ENCODE measurements at regions not wholly inside any gene's neighbourhood (a gene's known extent, or its start where the extent isn't known, plus 50 kb on each side); places are given as distances from the start of the nearest gene placed in this dataset.

GRCh38 chr14:22024137-22024536 is 350.5 kb upstream of the OR4E1 start:
- Histone ChIP-seq H3K4me3 (ENCODE audit: low read depth, low read length) (no peak overlapping the region), H3K36me3 (ENCODE audit: insufficient read depth) (no peaks in the 10 kb centered on the region), H3K27ac (ENCODE audit: low read depth) (no peak overlapping the region), H3K4me1 (ENCODE audit: insufficient read depth) (no peaks in the 10 kb centered on the region)
- no peak for DNase-seq (ENCODE audit: extremely low spot score)
- 4% methylated on average over 1 of the region's 1 CpG for WGBS

- Histone ChIP-seq H3K36me3 (ENCODE audit: insufficient read depth) (no peaks in the 10 kb centered on the region), H3K4me3 (ENCODE audit: low read depth, low read length) (no peak overlapping the region), H3K4me1 (ENCODE audit: insufficient read depth) (no peaks in the 10 kb centered on the region), H3K27ac (ENCODE audit: low read depth) (no peak overlapping the region)
- 33% methylated on average over 1 of the region's 1 CpG for WGBS
- DNase-seq (ENCODE audit: extremely low spot score) = no peak
Measured at GRCh38 chr14:22018890-22019289, 345.3 kb upstream of the OR4E1 start.

GRCh38 chr14:22012452-22012851 is 338.8 kb upstream of the OR4E1 start:
- 68% methylated on average over 3 of the region's 3 CpGs for WGBS
- DNase-seq (ENCODE audit: extremely low spot score) = no peak
- H3K4me1 ChIP-seq (ENCODE audit: insufficient read depth) = no peaks in the 10 kb centered on the region
- H3K27ac ChIP-seq (ENCODE audit: low read depth) = no peak overlapping the region
- H3K36me3 ChIP-seq (ENCODE audit: insufficient read depth) = no peaks in the 10 kb centered on the region
- H3K4me3 ChIP-seq (ENCODE audit: low read depth, low read length) = no peak overlapping the region

- no peak overlapping the region for H3K4me3 ChIP-seq (ENCODE audit: low read depth, low read length)
- WGBS = 73% methylated on average over 2 of the region's 2 CpGs
- no peaks in the 10 kb centered on the region for H3K36me3 ChIP-seq (ENCODE audit: insufficient read depth)
- H3K27ac ChIP-seq (ENCODE audit: low read depth) = no peak overlapping the region
- H3K4me1 ChIP-seq (ENCODE audit: insufficient read depth) = no peaks in the 10 kb centered on the region
- DNase-seq (ENCODE audit: extremely low spot score) = no peak
Measured at GRCh38 chr14:22011253-22011642, 337.6 kb upstream of the OR4E1 start.

- no peak overlapping the region for H3K4me3 ChIP-seq (ENCODE audit: low read depth, low read length)
- DNase-seq (ENCODE audit: extremely low spot score) = no peak
- no peaks in the 10 kb centered on the region for H3K4me1 ChIP-seq (ENCODE audit: insufficient read depth)
- H3K36me3 ChIP-seq (ENCODE audit: insufficient read depth) = no peaks in the 10 kb centered on the region
- WGBS = 49% methylated on average over 2 of the region's 2 CpGs
- no peak overlapping the region for H3K27ac ChIP-seq (ENCODE audit: low read depth)
Measured at GRCh38 chr14:22010545-22011252, 337.1 kb upstream of the OR4E1 start.

- 53% methylated on average over 1 of the region's 1 CpG for WGBS
- no peaks in the 10 kb centered on the region for H3K4me1 ChIP-seq (ENCODE audit: insufficient read depth)
- no peak overlapping the region for H3K27ac ChIP-seq (ENCODE audit: low read depth)
- H3K4me3 ChIP-seq (ENCODE audit: low read depth, low read length) = no peak overlapping the region
- no peaks in the 10 kb centered on the region for H3K36me3 ChIP-seq (ENCODE audit: insufficient read depth)
- no peak for DNase-seq (ENCODE audit: extremely low spot score)
Measured at GRCh38 chr14:22008766-22009165, 335.1 kb upstream of the OR4E1 start.

- Histone ChIP-seq H3K27ac (ENCODE audit: low read depth) (no peak overlapping the region), H3K36me3 (ENCODE audit: insufficient read depth) (no peaks in the 10 kb centered on the region)
- 88% methylated on average over 6 of the region's 6 CpGs for WGBS
Measured at GRCh38 chr14:22007784-22008412, 334.3 kb upstream of the OR4E1 start.

GRCh38 chr14:22007363-22007762 is 333.7 kb upstream of the OR4E1 start:
- Histone ChIP-seq H3K36me3 (ENCODE audit: insufficient read depth) (no peaks in the 10 kb centered on the region), H3K4me1 (ENCODE audit: insufficient read depth) (no peaks in the 10 kb centered on the region), H3K27ac (ENCODE audit: low read depth) (no peak overlapping the region), H3K4me3 (ENCODE audit: low read depth, low read length) (no peak overlapping the region)
- no peak for DNase-seq (ENCODE audit: extremely low spot score)
- 94% methylated on average over 3 of the region's 3 CpGs for WGBS

More at GRCh38 chr14:22007784-22008412, 334.3 kb upstream of the OR4E1 start:
- H3K4me1 ChIP-seq (ENCODE audit: insufficient read depth) = no peaks in the 10 kb centered on the region
- H3K4me3 ChIP-seq (ENCODE audit: low read depth, low read length) = no peak overlapping the region
- no peak for DNase-seq (ENCODE audit: extremely low spot score)

- Histone ChIP-seq H3K4me1 (ENCODE audit: insufficient read depth) (no peaks in the 10 kb centered on the region), H3K27ac (ENCODE audit: low read depth) (no peak overlapping the region), H3K4me3 (ENCODE audit: low read depth, low read length) (no peak overlapping the region), H3K36me3 (ENCODE audit: insufficient read depth) (no peaks in the 10 kb centered on the region)
- DNase-seq (ENCODE audit: extremely low spot score) = no peak
- WGBS = 82% methylated on average over 9 of the region's 9 CpGs
Measured at GRCh38 chr14:22003461-22003860, 329.8 kb upstream of the OR4E1 start.

- no peak overlapping the region for H3K27ac ChIP-seq (ENCODE audit: low read depth)
- no peak overlapping the region for H3K4me3 ChIP-seq (ENCODE audit: low read depth, low read length)
- WGBS = 32% methylated on average over 10 of the region's 10 CpGs
- H3K36me3 ChIP-seq (ENCODE audit: insufficient read depth) = no peaks in the 10 kb centered on the region
- no peaks in the 10 kb centered on the region for H3K4me1 ChIP-seq (ENCODE audit: insufficient read depth)
- no peak for DNase-seq (ENCODE audit: extremely low spot score)
Measured at GRCh38 chr14:22002860-22003284, 329.3 kb upstream of the OR4E1 start.

- H3K27ac ChIP-seq (ENCODE audit: low read depth) = no peak overlapping the region
- no peak overlapping the region for H3K4me3 ChIP-seq (ENCODE audit: low read depth, low read length)
- H3K36me3 ChIP-seq (ENCODE audit: insufficient read depth) = no peaks in the 10 kb centered on the region
- WGBS = 72% methylated on average over 2 of the region's 2 CpGs
- no peaks in the 10 kb centered on the region for H3K4me1 ChIP-seq (ENCODE audit: insufficient read depth)
- no peak for DNase-seq (ENCODE audit: extremely low spot score)
Measured at GRCh38 chr14:21999402-21999801, 325.8 kb upstream of the OR4E1 start.

GRCh38 chr14:21997300-21997699 is 323.7 kb upstream of the OR4E1 start:
- Histone ChIP-seq H3K36me3 (ENCODE audit: insufficient read depth) (no peaks in the 10 kb centered on the region), H3K4me1 (ENCODE audit: insufficient read depth) (no peaks in the 10 kb centered on the region), H3K27ac (ENCODE audit: low read depth) (no peak overlapping the region), H3K4me3 (ENCODE audit: low read depth, low read length) (no peak overlapping the region)
- no peak for DNase-seq (ENCODE audit: extremely low spot score)
- 34% methylated on average over 3 of the region's 3 CpGs for WGBS

GRCh38 chr14:21995332-21995731 is 321.7 kb upstream of the OR4E1 start:
- no peaks in the 10 kb centered on the region for H3K36me3 ChIP-seq (ENCODE audit: insufficient read depth)
- no peak overlapping the region for H3K4me3 ChIP-seq (ENCODE audit: low read depth, low read length)
- no peaks in the 10 kb centered on the region for H3K4me1 ChIP-seq (ENCODE audit: insufficient read depth)
- no peak overlapping the region for H3K27ac ChIP-seq (ENCODE audit: low read depth)
- no peak for DNase-seq (ENCODE audit: extremely low spot score)

- DNase-seq (ENCODE audit: extremely low spot score) = no peak
- Histone ChIP-seq H3K4me1 (ENCODE audit: insufficient read depth) (no peaks in the 10 kb centered on the region), H3K27ac (ENCODE audit: low read depth) (no peak overlapping the region), H3K36me3 (ENCODE audit: insufficient read depth) (no peaks in the 10 kb centered on the region), H3K4me3 (ENCODE audit: low read depth, low read length) (no peak overlapping the region)
Measured at GRCh38 chr14:21993837-21994236, 320.2 kb upstream of the OR4E1 start.

Measured in urinary bladder (tissue), 3 donors.